ENCODE measurements at regions not wholly inside any gene's neighbourhood (a gene's known extent, or its start where the extent isn't known, plus 50 kb on each side); places are given as distances from the start of the nearest gene placed in this dataset.

GRCh38 chr1:83530506-83530905, 468.4 kb downstream of the TTLL7 start:
- TF ChIP-seq POLR2AphosphoS5 (IDR thresholded peaks at IDR 0.05; ENCODE audit: borderline replicate concordance, low read depth, low read length), result no peak
- no peak for TF ChIP-seq EZH2 (IDR thresholded peaks at IDR 0.05)
- TF ChIP-seq FOXP2 (optimal IDR thresholded peaks at IDR 0.05; ENCODE audit: control extremely low read depth, extremely low read length, insufficient read depth), result no peak

Measured in SK-N-MC (cell line).